GM21619 (cell line): ENCODE measurements at regions not wholly inside any gene's neighbourhood (a gene's known extent, or its start where the extent isn't known, plus 50 kb on each side); places are given as distances from the start of the nearest gene placed in this dataset.
"Not testable (repeated sequence)": the region's sequence is repeated elsewhere in the genome, so short reads cannot be mapped to it uniquely, and the experiment has no call there.

Experiments used
- ATAC-seq: cut with Tn5 transposase; IDR thresholded peaks from one replicate; pipeline ENCODE4 v1.9.1; 2021; ENCODE audit not compliant: unreplicated experiment

GRCh38 chr3:124620600-124621063 is 109.6 kb upstream of the UMPS start:
- peak; percentile 56 for ATAC-seq

- ATAC-seq, result no peak
These were observed 108.8 kb upstream of the UMPS start for GRCh38 chr3:124621498-124621897.

DNA sequence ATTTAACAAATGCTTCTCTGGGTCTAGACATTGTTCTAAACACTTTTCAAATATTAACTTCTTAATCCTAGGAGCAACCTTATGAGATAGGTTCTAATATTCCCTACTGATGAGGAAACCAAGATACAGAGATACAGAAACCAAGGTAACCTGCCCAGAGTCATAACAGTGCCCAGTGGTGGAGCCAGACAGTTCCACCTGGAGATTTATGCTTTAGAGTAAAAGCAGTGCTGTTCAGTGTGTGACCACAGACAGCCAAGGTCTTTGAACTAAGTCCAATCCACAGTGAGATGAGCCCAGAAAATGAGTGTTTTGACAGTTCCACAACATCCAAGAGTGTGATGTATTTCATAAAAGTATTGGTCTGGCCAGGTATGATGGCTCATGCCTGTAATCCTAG is 105.2 kb upstream of the UMPS start:
- ATAC-seq, result no peak

DNA sequence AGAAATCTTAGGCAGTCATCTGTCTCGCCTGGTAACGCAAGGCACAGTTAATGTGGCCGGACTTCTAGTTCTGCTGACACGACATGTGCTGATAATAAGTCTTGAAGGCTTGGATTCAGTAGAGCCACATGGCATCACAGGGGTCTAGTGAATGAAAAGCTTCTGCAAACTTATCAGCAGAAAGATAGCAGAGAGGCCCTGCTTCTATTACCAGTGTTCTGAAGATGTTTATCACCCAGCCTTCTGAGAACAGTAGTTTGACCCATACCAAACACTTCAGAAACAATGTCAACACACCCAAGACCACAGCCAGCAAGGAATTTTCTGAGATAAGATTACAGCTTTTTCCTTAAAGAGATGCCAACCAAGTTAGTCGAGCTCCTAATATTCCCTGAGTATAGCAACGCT is 102.7 kb upstream of the UMPS start:
- ATAC-seq, result no peak

GRCh38 chr3:124628863-124629262 is 101.4 kb upstream of the UMPS start:
- no peak for ATAC-seq

DNA sequence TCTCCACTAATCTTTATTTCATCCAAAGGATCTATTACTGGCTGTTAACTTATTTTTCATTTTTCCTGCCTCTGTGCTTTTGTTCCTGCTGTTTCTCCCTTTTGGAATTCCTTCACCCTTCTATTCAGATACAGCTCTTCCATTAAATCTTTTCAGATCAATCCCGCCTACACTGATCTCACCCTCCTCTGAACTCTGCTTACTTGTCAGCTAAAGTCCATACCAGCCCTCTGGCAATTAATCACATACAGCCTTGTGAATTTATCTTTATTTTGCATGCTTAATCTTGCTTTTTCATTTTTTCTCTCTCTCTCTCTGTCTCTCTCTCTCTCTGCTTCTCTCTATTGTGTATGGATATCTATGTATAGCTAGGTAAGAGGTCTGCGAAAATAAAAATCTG is 100.8 kb upstream of the UMPS start:
- ATAC-seq, result no peak

DNA sequence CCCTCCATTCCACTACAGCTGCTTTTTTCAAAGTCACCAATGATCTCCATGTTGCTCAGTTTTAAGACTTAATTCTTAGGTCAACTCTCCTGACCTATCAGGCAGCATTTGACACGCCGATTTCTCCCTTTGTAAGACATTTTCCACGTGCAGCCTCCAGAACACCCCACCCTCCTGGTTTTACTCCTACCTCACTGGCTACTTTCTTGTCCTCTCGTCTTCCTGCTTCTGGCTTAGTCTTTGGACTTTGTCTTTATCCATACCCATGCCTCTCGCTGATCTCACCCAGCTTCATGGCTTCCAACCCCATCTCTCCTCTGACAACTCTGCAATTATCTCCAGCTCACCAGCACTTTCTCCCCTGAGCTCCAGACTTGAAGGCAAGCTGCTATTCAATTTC is 99.3 kb upstream of the UMPS start:
- no peak for ATAC-seq

- ATAC-seq, result no peak
These were observed 98.5 kb upstream of the UMPS start for GRCh38 chr3:124631727-124632126.

GRCh38 chr3:124632566-124633140 is 97.6 kb upstream of the UMPS start:
- ATAC-seq, result no peak

- ATAC-seq, result no peak
These were observed 96.7 kb upstream of the UMPS start for GRCh38 chr3:124633524-124633923.

GRCh38 chr3:124634210-124635168 is 95.8 kb upstream of the UMPS start:
- peak; percentile 41 for ATAC-seq

DNA sequence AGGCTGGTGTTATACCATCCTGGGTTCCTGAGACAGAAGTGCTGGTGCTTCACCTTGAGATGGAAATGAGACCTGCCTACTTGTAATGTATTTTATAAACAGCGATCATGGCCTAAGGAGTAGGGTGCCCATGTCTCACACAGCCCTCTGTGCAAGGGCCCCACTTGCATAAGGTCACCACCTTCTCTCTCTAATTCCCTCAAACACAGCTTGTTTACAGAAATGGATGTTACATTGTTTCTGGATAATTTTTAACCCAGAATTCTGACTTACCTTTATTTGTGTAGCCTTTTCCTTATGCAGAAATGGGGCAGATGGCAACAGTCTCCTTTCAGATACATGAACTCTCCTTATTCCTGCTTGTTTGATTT is 95.1 kb upstream of the UMPS start:
- no peak for ATAC-seq

GRCh38 chr3:124636101-124636862 is 94.0 kb upstream of the UMPS start:
- no peak for ATAC-seq

DNA sequence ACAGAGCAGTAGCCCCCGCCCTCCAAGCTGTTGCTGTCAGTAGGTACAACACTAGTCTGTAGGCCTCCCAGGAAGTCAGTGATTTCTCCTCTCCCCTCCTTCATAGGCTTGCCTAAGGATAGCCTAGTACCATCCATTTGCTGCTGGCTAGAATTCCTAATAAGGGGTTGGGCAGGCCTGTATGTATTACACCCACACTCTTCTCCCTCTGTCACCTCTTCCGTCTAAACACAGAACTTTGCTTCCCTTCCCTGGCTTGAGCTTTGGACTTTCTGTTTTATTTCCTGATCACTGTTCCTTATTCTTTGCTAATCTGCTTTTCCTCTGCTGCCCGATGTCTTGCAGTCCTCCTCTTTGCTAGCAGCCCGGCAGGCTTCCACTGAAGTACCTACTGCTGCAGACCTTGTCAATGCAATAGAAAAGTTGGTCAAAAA is 93.4 kb upstream of the UMPS start:
- no peak for ATAC-seq

DNA sequence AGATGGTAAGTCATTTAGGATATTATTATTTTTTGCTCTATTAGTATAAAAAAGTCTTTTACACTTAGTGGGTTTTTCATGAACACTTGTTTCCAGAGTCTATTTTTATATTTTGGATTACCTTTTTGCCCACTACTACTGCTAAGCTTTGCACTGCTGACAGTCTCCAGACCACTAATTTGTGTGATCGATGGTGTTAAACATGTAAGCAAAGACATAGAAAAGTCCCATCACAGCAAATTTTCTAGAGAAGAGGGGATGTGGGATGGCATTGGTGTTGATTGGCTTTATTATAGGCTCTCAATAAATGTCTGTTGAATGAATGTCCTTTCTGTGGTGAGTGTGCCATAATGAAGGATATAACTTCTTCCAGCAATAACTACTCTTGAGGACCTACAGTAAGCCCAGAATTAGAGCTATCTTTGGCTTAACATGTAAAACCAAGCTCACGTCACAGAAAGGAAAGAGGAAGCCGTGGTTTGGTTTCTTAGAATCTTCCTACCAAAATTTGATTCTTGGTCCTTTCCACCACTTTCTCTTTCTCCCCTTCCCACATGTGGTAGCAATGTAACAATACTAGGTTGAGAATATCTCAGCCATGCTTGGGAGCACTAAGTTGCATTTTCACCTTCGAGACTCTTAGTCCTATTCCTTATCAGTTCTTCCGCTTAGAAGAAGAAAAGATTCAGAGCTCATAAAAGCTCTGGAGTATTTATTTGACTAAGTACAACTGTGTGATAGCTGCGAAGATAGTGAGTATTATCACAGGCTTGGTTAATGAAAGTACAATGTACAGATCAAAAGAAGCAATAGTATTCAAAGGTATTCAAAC is 90.6 kb upstream of the UMPS start:
- peak; percentile 52 for ATAC-seq

- no peak for ATAC-seq
These were observed 89.5 kb upstream of the UMPS start for GRCh38 chr3:124640635-124641306.

DNA sequence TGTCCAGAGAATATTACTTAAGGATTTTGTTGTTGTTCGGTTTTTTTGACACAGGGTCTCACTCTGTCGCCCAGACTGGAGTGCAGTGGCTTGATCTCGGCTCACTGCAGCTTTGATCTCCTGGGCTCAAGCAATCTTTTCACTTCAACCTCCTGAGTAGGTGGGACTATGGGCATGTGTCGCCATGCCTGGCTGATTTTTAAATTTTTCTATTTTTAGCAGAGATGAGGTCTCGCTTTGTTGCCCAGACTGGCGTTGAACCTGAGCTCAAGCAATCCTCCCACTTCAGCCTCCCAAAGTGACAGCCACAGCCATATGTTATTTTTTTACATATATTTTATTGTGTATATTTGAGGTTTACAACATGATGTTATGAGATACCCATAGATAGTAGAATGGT is 86.8 kb upstream of the UMPS start:
- no peak for ATAC-seq

DNA sequence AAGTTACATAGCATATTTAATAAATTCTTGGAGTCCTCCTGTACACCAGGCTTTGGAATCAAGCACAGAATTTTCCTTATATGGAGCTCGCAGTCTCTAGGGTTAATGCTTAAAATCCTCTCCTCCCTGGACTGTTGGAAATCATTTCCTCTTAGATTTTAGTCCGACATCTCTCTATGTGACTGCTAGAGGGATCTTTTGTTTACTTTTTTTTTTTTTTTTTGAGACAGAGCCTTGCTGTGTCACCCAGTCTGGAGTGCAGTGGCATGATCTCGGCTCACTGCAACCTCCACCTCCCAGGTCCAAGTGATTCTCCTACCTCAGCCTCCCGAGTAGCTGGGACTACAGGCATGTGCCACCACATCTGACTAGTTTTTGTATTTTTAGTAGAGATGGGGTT is 84.1 kb upstream of the UMPS start:
- not testable (repeated sequence) for ATAC-seq

DNA sequence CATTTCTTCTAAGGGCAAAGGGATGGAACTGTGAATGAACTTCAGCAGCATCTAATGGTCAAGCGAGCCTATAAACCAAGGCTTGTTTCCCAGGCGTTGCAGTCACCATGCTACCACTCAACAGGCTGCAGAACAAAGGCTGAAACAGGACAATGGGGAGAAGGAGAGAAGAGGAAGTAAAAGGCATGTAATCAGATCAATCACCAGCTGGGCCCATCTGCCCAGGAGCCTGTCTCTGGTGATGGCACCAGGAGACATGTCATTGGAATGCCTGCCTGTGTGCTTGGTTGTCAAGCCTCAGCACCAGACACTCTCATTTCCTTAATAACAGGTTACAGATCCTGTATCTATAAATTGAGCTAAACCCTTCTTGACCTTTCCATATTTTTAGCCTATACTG is 81.7 kb upstream of the UMPS start:
- ATAC-seq, result no peak

- peak; percentile 69 for ATAC-seq
These were observed 79.5 kb upstream of the UMPS start for GRCh38 chr3:124650798-124651197.
